H4 (cell line): ENCODE measurements at regions not wholly inside any gene's neighbourhood (a gene's known extent, or its start where the extent isn't known, plus 50 kb on each side); places are given as distances from the start of the nearest gene placed in this dataset.

Source experiments
- DNase-seq: peaks from one replicate; pipeline ENCODE4 v3.0.0-alpha.2; 2015; ENCODE audit warnings: low spot score

- DNase-seq = no peak
Observed at GRCh38 chr6:132936646-132937045, 122.3 kb downstream of the RPS12 start.

GRCh38 chr6:132937466-132937906, 123.1 kb downstream of the RPS12 start:
- DNase-seq = peak; percentile 25

- no peak for DNase-seq
Observed at GRCh38 chr6:132948889-132949288, 134.5 kb downstream of the RPS12 start.

- no peak for DNase-seq
Observed at GRCh38 chr6:132950566-132950965, 136.2 kb downstream of the RPS12 start.

GRCh38 chr6:132952031-132952867, 137.9 kb downstream of the RPS12 start:
- no peak for DNase-seq

GRCh38 chr6:132952986-132953385, 138.6 kb downstream of the RPS12 start:
- no peak for DNase-seq

- DNase-seq = no peak
Observed at GRCh38 chr6:132954222-132954621, 139.9 kb downstream of the RPS12 start.

GRCh38 chr6:132954936-132955335, 140.6 kb downstream of the RPS12 start:
- no peak for DNase-seq

- no peak for DNase-seq
Observed at GRCh38 chr6:132959639-132960326, 145.4 kb downstream of the RPS12 start.

GRCh38 chr6:132960720-132961119, 146.4 kb downstream of the RPS12 start:
- DNase-seq = no peak

GRCh38 chr6:132961122-132961521, 146.8 kb downstream of the RPS12 start:
- DNase-seq = no peak

- no peak for DNase-seq
Observed at GRCh38 chr6:132961610-132962009, 147.2 kb downstream of the RPS12 start.

GRCh38 chr6:132962936-132963868, 148.8 kb downstream of the RPS12 start:
- peak; percentile 51 for DNase-seq

- DNase-seq = peak; percentile 22
Observed at GRCh38 chr6:132964101-132964867, 149.9 kb downstream of the RPS12 start.

- DNase-seq = no peak
Observed at GRCh38 chr6:132964868-132965382, 150.6 kb downstream of the RPS12 start.

- no peak for DNase-seq
Observed at GRCh38 chr6:132967871-132968270, 153.5 kb downstream of the RPS12 start.

- DNase-seq = no peak
Observed at GRCh38 chr6:132968419-132968950, 154.1 kb downstream of the RPS12 start.

GRCh38 chr6:132969196-132969595, 154.8 kb downstream of the RPS12 start:
- DNase-seq = peak; percentile 11

GRCh38 chr6:132971676-132972075, 157.3 kb downstream of the RPS12 start:
- no peak for DNase-seq

GRCh38 chr6:132972254-132972653, 157.9 kb downstream of the RPS12 start:
- no peak for DNase-seq

- DNase-seq = no peak
Observed at GRCh38 chr6:132972971-132973370, 158.6 kb downstream of the RPS12 start.
